ENCODE measurements at regions not wholly inside any gene's neighbourhood (a gene's known extent, or its start where the extent isn't known, plus 50 kb on each side); places are given as distances from the start of the nearest gene placed in this dataset.
"Not testable (repeated sequence)": the region's sequence is repeated elsewhere in the genome, so short reads cannot be mapped to it uniquely, and the experiment has no call there.

GRCh38 chr22:22776121-22776520, 111.5 kb upstream of the IGLL5 start:
- DNase-seq (ENCODE audit: low read depth) = no peak

- no peak for DNase-seq (ENCODE audit: low read depth)
Measured at GRCh38 chr22:22779213-22779612, 108.4 kb upstream of the IGLL5 start.

- no peak for DNase-seq (ENCODE audit: low read depth)
Measured at GRCh38 chr22:22783575-22783974, 104.0 kb upstream of the IGLL5 start.

GRCh38 chr22:22784249-22785039, 103.2 kb upstream of the IGLL5 start:
- no peak for DNase-seq (ENCODE audit: low read depth)

- no peak for DNase-seq (ENCODE audit: low read depth)
Measured at GRCh38 chr22:22785316-22786065, 102.1 kb upstream of the IGLL5 start.

GRCh38 chr22:22786301-22787115, 101.1 kb upstream of the IGLL5 start:
- no peak for DNase-seq (ENCODE audit: low read depth)

GRCh38 chr22:22787151-22787550, 100.5 kb upstream of the IGLL5 start:
- no peak for DNase-seq (ENCODE audit: low read depth)

- DNase-seq (ENCODE audit: low read depth) = peak; percentile 13
Measured at GRCh38 chr22:22787786-22788459, 99.7 kb upstream of the IGLL5 start.

GRCh38 chr22:22788460-22789037, 99.1 kb upstream of the IGLL5 start:
- no peak for DNase-seq (ENCODE audit: low read depth)

GRCh38 chr22:22789233-22789921, 98.2 kb upstream of the IGLL5 start:
- DNase-seq (ENCODE audit: low read depth) = no peak

- DNase-seq (ENCODE audit: low read depth) = no peak
Measured at GRCh38 chr22:22789922-22790845, 97.4 kb upstream of the IGLL5 start.

- DNase-seq (ENCODE audit: low read depth) = no peak
Measured at GRCh38 chr22:22791438-22792181, 96.0 kb upstream of the IGLL5 start.

GRCh38 chr22:22792205-22792786, 95.3 kb upstream of the IGLL5 start:
- DNase-seq (ENCODE audit: low read depth) = not testable (repeated sequence)

GRCh38 chr22:22795639-22796038, 92.0 kb upstream of the IGLL5 start:
- DNase-seq (ENCODE audit: low read depth) = not testable (repeated sequence)

- DNase-seq (ENCODE audit: low read depth) = peak; percentile 44
Measured at GRCh38 chr22:22796724-22797123, 90.9 kb upstream of the IGLL5 start.

GRCh38 chr22:22798232-22798616, 89.4 kb upstream of the IGLL5 start:
- no peak for DNase-seq (ENCODE audit: low read depth)

GRCh38 chr22:22798716-22799115, 88.9 kb upstream of the IGLL5 start:
- no peak for DNase-seq (ENCODE audit: low read depth)

- no peak for DNase-seq (ENCODE audit: low read depth)
Measured at GRCh38 chr22:22799561-22799960, 88.1 kb upstream of the IGLL5 start.

GRCh38 chr22:22800716-22801115, 86.9 kb upstream of the IGLL5 start:
- DNase-seq (ENCODE audit: low read depth) = no peak

All from renal cortical epithelial cell (primary cell).